Caco-2 (cell line): ENCODE measurements at regions not wholly inside any gene's neighbourhood (a gene's known extent, or its start where the extent isn't known, plus 50 kb on each side); places are given as distances from the start of the nearest gene placed in this dataset.
"Not testable (repeated sequence)": the region's sequence is repeated elsewhere in the genome, so short reads cannot be mapped to it uniquely, and the experiment has no call there.

Experiments used
- BruUV-seq: library from RNA; stranded (reverse); fragments of 400-500 nt; replicated peaks from 2 replicates; lab custom pipeline; 2021; lab: Mats Ljungman, UMichigan
- CTCF ChIA-PET: fragments of 300-600 bp; sonication (Branson Sonifier 250); formaldehyde crosslinking; loops from one replicate; lab custom pipeline; 2022; ENCODE audit warnings: antibody characterized with exemption; lab: Charles Lee
- POLR2A ChIA-PET: fragments of 300-600 bp; sonication (Branson Sonifier 250); formaldehyde crosslinking; loops from one replicate; lab custom pipeline; 2022; ENCODE audit warnings: antibody characterized with exemption; lab: Charles Lee
- DNase-seq, 2 experiments: peaks; one replicate each; pipeline versions ENCODE4 v3.0.0 to v3.0.0-alpha.2; 2020 to 2022
- H3K27me3 ChIP-seq: replicated peaks from 2 replicates; pipeline ENCODE4 v1.6.0; 2011; ENCODE audit warnings: low read length; ENCODE audit not compliant: control insufficient read depth, insufficient read depth
- H3K36me3 ChIP-seq: 2 replicates; pipeline ENCODE4 v1.5.1; 2011; ENCODE audit warnings: low read length; ENCODE audit not compliant: control insufficient read depth, insufficient read depth
- H3K4me1 ChIP-seq: fragments of 250-450 bp; sonication (Bioruptor Pico); 2 replicates; pipeline ENCODE4 v1.5.1; 2020; ENCODE audit warnings: mild to moderate bottlenecking
- H3K4me3 ChIP-seq: 2 replicates; pipeline ENCODE4 v1.5.1; 2011; ENCODE audit warnings: low read depth, mild to moderate bottlenecking, control low read depth, low read length
- H3K9me3 ChIP-seq: fragments of 250-450 bp; sonication (Bioruptor Pico); 2 replicates; pipeline ENCODE4 v1.5.1; 2020; ENCODE audit warnings: mild to moderate bottlenecking, moderate library complexity
- H3K27ac Mint-ChIP-seq: one replicate; pipeline ENCODE4 v1.8.0; 2022; ENCODE audit warnings: mixed read lengths; ENCODE audit not compliant: unreplicated experiment
- H3K27me3 Mint-ChIP-seq: one replicate; pipeline ENCODE4 v1.8.0; 2022; ENCODE audit warnings: mixed read lengths; ENCODE audit not compliant: insufficient read depth, unreplicated experiment
- H3K36me3 Mint-ChIP-seq: one replicate; pipeline ENCODE4 v1.8.0; 2022; ENCODE audit warnings: mild to moderate bottlenecking, mixed read lengths; ENCODE audit not compliant: insufficient read depth, unreplicated experiment
- H3K4me1 Mint-ChIP-seq: one replicate; pipeline ENCODE4 v1.8.0; 2022; ENCODE audit warnings: low read depth, mixed read lengths; ENCODE audit not compliant: unreplicated experiment
- H3K4me3 Mint-ChIP-seq: one replicate; pipeline ENCODE4 v1.8.0; 2022; ENCODE audit warnings: mild to moderate bottlenecking, moderate library complexity, mixed read lengths; ENCODE audit not compliant: unreplicated experiment
- H3K9me3 Mint-ChIP-seq: one replicate; pipeline ENCODE4 v1.8.0; 2022; ENCODE audit warnings: mixed read lengths; ENCODE audit not compliant: unreplicated experiment
- intact Hi-C: fragments of 100-400 bp; cut with micrococcal nuclease; formaldehyde crosslinking; loops from one replicate; pipeline ENCODE4 v1.10.0; 2022; ENCODE audit not compliant: unreplicated experiment
- TF ChIP-seq, protein P1 (sequence below), 2 experiments: fragments of 200-600 bp in 1 of 2; IDR thresholded peaks; 1 replicate in 1 of 2; 2 replicates in 1 of 2; pipeline versions ENCODE4 v1.5.1 to v1.8.0; 2011 to 2022; ENCODE audit warnings: antibody characterized with exemption in 1 of 2, control low read depth in 1 of 2, inconsistent platforms in 1 of 2, low read depth in 1 of 2, low read length in 1 of 2, mild to moderate bottlenecking in 1 of 2, moderate library complexity in 1 of 2; ENCODE audit not compliant: insufficient read depth in 1 of 2, severe bottlenecking in 1 of 2, unreplicated experiment in 1 of 2

DNA sequence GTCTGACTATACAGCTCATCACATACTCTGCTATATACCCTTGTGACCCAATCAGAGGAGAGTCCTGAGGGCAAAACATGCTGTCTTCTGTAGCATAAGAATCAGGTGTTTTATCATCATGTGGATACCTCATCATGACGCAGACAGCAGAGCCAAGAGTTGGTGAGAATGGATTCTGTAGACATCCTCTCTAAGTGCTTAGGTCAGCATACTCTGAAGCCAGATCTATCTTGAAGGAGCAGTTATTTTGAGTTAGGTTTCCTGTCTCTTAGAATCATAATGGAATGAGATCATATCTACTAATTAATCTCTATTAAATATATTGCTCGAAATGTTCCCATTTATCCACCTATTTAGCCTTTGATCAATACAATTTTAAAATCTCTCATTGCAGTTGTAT lies 190.2 kb upstream of the KCNH7 start:
- H3K27me3 ChIP-seq = no peaks in the 10 kb centered on the region
- POLR2A ChIA-PET = no interaction called here
- H3K27ac Mint-ChIP-seq = no peak overlapping the region
- no peaks in the 10 kb centered on the region for H3K4me1 ChIP-seq
- no peak for DNase-seq
- TF ChIP-seq, protein P1, sequence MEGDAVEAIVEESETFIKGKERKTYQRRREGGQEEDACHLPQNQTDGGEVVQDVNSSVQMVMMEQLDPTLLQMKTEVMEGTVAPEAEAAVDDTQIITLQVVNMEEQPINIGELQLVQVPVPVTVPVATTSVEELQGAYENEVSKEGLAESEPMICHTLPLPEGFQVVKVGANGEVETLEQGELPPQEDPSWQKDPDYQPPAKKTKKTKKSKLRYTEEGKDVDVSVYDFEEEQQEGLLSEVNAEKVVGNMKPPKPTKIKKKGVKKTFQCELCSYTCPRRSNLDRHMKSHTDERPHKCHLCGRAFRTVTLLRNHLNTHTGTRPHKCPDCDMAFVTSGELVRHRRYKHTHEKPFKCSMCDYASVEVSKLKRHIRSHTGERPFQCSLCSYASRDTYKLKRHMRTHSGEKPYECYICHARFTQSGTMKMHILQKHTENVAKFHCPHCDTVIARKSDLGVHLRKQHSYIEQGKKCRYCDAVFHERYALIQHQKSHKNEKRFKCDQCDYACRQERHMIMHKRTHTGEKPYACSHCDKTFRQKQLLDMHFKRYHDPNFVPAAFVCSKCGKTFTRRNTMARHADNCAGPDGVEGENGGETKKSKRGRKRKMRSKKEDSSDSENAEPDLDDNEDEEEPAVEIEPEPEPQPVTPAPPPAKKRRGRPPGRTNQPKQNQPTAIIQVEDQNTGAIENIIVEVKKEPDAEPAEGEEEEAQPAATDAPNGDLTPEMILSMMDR (IDR thresholded peaks at IDR 0.05; ENCODE audit: insufficient read depth in 1 of 2, low read depth in 1 of 2, low read length in 1 of 2, severe bottlenecking in 1 of 2, unreplicated experiment in 1 of 2) = no peak
- H3K4me3 Mint-ChIP-seq = no peak overlapping the region
- CTCF ChIA-PET = no interaction called here
- no peaks in the 10 kb centered on the region for H3K9me3 Mint-ChIP-seq
- H3K36me3 Mint-ChIP-seq = no peaks in the 10 kb centered on the region
- H3K27me3 Mint-ChIP-seq = peaks cover under 1% of the 10 kb centered on the region
- H3K4me3 ChIP-seq = no peak overlapping the region
- BruUV-seq = no TSS peak
- H3K9me3 ChIP-seq = no peaks in the 10 kb centered on the region
- H3K4me1 Mint-ChIP-seq = no peaks in the 10 kb centered on the region
- intact Hi-C loops = no loop called here
- no peaks in the 10 kb centered on the region for H3K36me3 ChIP-seq

DNA sequence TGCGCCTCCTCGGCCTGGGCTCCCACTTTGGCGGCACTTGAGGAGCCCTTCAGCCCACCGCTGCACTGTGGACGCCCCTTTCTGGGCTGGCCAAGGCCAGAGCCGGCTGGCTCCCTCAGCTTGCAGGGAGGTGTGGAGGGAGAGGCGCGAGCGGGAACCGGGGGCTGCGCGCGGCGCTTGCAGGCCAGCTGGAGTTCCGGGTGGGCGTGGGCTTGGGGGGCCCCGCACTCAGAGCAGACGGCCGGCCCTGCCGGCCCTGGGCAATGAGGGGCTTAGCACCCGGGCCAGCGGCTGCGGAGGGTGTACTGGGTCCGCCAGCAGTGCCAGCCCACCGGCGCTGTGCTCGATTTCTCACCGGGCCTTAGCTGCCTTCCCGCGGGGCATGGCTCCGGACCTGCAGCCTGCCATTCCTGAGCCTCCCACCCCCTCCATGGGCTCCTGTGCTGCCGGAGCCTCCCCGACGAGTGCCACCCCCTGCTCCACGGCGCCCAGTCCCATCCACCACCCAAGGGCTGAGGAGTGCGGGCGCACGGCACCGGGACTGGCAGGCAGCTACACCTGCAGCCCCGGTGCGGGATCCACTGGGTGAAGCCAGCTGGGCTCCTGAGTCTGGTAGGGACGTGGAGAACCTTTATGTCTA lies 187.7 kb upstream of the KCNH7 start:
- POLR2A ChIA-PET, H3K27me3 ChIP-seq, intact Hi-C loops, H3K9me3 ChIP-seq, H3K9me3 Mint-ChIP-seq, H3K27me3 Mint-ChIP-seq, BruUV-seq, DNase-seq, H3K4me1 ChIP-seq, H3K4me3 ChIP-seq, H3K4me3 Mint-ChIP-seq, H3K36me3 Mint-ChIP-seq, H3K36me3 ChIP-seq, H3K27ac Mint-ChIP-seq, H3K4me1 Mint-ChIP-seq, CTCF ChIA-PET: not testable (repeated sequence)

DNA sequence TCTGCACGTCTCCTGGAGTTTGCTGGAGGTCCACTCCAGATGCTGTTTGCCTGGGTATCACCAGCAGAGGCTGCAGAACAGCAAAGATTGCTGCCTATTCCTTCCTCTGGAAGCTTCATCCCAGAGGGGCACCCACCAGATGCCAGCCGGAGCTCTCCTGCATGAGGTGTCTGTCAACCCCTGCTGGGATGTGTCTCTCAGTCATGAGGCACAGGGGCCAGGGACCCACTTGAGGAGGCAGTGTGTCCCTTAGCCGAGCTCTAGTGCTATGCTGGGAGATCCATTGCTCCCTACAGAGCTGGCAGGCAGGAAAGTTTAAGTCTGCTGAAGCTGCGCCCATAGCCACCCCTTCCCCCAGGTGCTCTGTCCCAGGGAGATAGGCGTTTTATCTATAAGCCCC lies 178.3 kb upstream of the KCNH7 start:
- H3K36me3 Mint-ChIP-seq, H3K36me3 ChIP-seq, H3K9me3 ChIP-seq, POLR2A ChIA-PET, H3K4me3 Mint-ChIP-seq, DNase-seq, H3K4me1 Mint-ChIP-seq, H3K4me3 ChIP-seq, H3K4me1 ChIP-seq, H3K27me3 Mint-ChIP-seq, BruUV-seq, CTCF ChIA-PET, H3K27me3 ChIP-seq, H3K27ac Mint-ChIP-seq, intact Hi-C loops: not testable (repeated sequence)
- H3K9me3 Mint-ChIP-seq = peaks cover 32% of the 10 kb centered on the region

DNA sequence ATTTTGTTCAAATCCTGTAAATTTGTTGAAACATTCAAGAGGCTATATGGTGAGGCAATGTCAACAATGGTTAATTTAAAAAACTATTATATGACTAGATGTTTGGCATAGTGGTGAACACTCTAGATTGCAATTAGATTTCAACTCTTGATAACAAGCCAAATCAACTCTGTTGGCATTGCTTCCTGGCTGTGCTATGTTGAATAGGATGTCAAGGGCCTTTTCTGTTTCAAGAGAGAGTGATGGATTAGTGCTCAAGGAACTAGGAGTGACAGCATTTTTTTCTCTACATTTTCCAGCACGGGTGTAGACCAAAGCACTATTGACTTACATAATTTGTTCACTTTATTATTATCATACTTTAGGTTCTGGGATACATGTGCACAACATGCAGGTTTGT lies 172.4 kb upstream of the KCNH7 start:
- H3K36me3 Mint-ChIP-seq = no peaks in the 10 kb centered on the region

More for the DNA sequence above, 172.4 kb upstream of the KCNH7 start:
- no peaks in the 10 kb centered on the region for H3K27me3 Mint-ChIP-seq
- Histone ChIP-seq H3K9me3 (no peaks in the 10 kb centered on the region), H3K4me3 (no peak overlapping the region), H3K36me3 (no peaks in the 10 kb centered on the region), H3K4me1 (no peaks in the 10 kb centered on the region), H3K27me3 (no peaks in the 10 kb centered on the region)
- no peaks in the 10 kb centered on the region for H3K4me1 Mint-ChIP-seq
- ChIA-PET POLR2A (no interaction called here), CTCF (no interaction called here)
- no peak overlapping the region for H3K4me3 Mint-ChIP-seq
- BruUV-seq = no TSS peak
- intact Hi-C loops = no loop called here
- TF ChIP-seq, protein P1 (IDR thresholded peaks at IDR 0.05; ENCODE audit: insufficient read depth in 1 of 2, low read depth in 1 of 2, low read length in 1 of 2, severe bottlenecking in 1 of 2, unreplicated experiment in 1 of 2) = no peak
- DNase-seq = no peak
- H3K9me3 Mint-ChIP-seq = peaks cover 25% of the 10 kb centered on the region
- no peak overlapping the region for H3K27ac Mint-ChIP-seq
